MM.1S (cell line): ENCODE measurements at regions not wholly inside any gene's neighbourhood (a gene's known extent, or its start where the extent isn't known, plus 50 kb on each side); places are given as distances from the start of the nearest gene placed in this dataset.

Source experiments
- DNase-seq: peaks from one replicate; pipeline ENCODE4 v3.0.0-alpha.2; 2015
- H2AFZ ChIP-seq: fragments of 300-600 bp; sonication (generic); 2 replicates; pipeline ENCODE4 v1.6.0; 2016; ENCODE audit warnings: antibody characterized with exemption, low read length
- H3F3A ChIP-seq: fragments of 300-600 bp; sonication (generic); 2 replicates; pipeline ENCODE4 v1.6.1; 2016; ENCODE audit warnings: mild to moderate bottlenecking, antibody characterized with exemption, low read length, moderate library complexity, mixed read lengths; ENCODE audit not compliant: insufficient read depth
- H3K27ac ChIP-seq: fragments of 300-600 bp; sonication (generic); 2 replicates; pipeline ENCODE4 v1.5.1; 2016; ENCODE audit warnings: mild to moderate bottlenecking, low read length
- H3K27me3 ChIP-seq: fragments of 300-600 bp; sonication (generic); replicated peaks from 2 replicates; pipeline ENCODE4 v1.6.0; 2016; ENCODE audit warnings: low read length; ENCODE audit not compliant: insufficient read depth
- H3K36me3 ChIP-seq: fragments of 300-600 bp; sonication (generic); replicated peaks from 2 replicates; pipeline ENCODE4 v1.6.1; 2016; ENCODE audit warnings: mild to moderate bottlenecking, low read length, mixed read lengths; ENCODE audit not compliant: insufficient read depth
- H3K4me1 ChIP-seq: fragments of 300-600 bp; sonication (generic); 2 replicates; pipeline ENCODE4 v1.6.1; 2016; ENCODE audit warnings: low read length, mixed read lengths
- H3K4me2 ChIP-seq: fragments of 300-600 bp; sonication (generic); 2 replicates; pipeline ENCODE4 v1.6.0; 2016; ENCODE audit warnings: low read depth, low read length
- H3K4me3 ChIP-seq: fragments of 300-600 bp; sonication (generic); 2 replicates; pipeline ENCODE4 v1.5.1; 2016; ENCODE audit warnings: low read length, mixed read lengths
- H3K79me2 ChIP-seq: fragments of 300-600 bp; sonication (generic); 2 replicates; pipeline ENCODE4 v1.6.1; 2016; ENCODE audit warnings: mixed run types, low read length, mixed read lengths
- H3K9ac ChIP-seq: fragments of 300-600 bp; sonication (generic); 2 replicates; pipeline ENCODE4 v1.6.1; 2016; ENCODE audit warnings: low read length, mixed read lengths
- H3K9me2 ChIP-seq: fragments of 300-600 bp; sonication (generic); replicated peaks from 2 replicates; pipeline ENCODE4 v1.6.1; 2016; ENCODE audit warnings: mild to moderate bottlenecking, low read length, mixed read lengths; ENCODE audit not compliant: insufficient read depth
- H3K9me3 ChIP-seq: fragments of 300-600 bp; sonication (generic); replicated peaks from 2 replicates; pipeline ENCODE4 v1.6.1; 2016; ENCODE audit warnings: mild to moderate bottlenecking, low read length, mixed read lengths; ENCODE audit not compliant: insufficient read depth
- H4K20me1 ChIP-seq: fragments of 300-600 bp; sonication (generic); 2 replicates; pipeline ENCODE4 v1.6.1; 2016; ENCODE audit warnings: mild to moderate bottlenecking, low read length, moderate library complexity, mixed read lengths; ENCODE audit not compliant: insufficient read depth
- CTCF ChIP-seq: fragments of 300-600 bp; sonication (generic); IDR thresholded peaks from 2 replicates; pipeline ENCODE4 v1.5.1; 2016; ENCODE audit warnings: antibody characterized with exemption, low read length, mixed read lengths
- EZH2 ChIP-seq: fragments of 300-600 bp; sonication (generic); optimal IDR thresholded peaks from 2 replicates; pipeline ENCODE3; 2017; ENCODE audit warnings: low read depth, mild to moderate bottlenecking, antibody characterized with exemption, low read length, mixed read lengths
- EZH2phosphoT487 ChIP-seq: fragments of 300-600 bp; sonication (generic); IDR thresholded peaks from 2 replicates; pipeline ENCODE4 v1.6.1; 2018; ENCODE audit warnings: antibody characterized with exemption, low read length

DNA sequence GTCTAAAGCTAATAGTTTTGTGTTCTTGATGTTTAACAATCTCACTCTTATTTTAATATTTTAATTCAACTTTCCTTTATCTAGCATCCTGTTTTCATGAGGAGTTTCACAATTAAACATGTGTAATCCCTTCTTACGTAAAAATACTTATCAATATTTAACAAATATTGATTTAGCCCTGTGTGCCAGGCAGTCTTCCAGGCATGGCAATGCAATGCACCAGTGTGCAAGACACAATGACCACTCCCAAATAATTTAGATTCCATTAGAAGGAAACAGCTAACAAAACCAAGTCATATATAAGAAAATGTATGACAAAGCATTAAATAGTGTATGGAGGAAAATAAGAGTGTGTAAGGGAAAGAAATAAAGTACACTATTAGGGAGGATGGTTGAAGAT, 627.1 kb upstream of the ARPP21 start:
- Histone ChIP-seq H3K36me3 (no peaks in the 10 kb centered on the region), H3F3A (no peaks in the 10 kb centered on the region), H3K27ac (no peak overlapping the region), H3K4me2 (no peak overlapping the region), H4K20me1 (no peaks in the 10 kb centered on the region), H3K27me3 (no peaks in the 10 kb centered on the region), H2AFZ (no peak overlapping the region), H3K9me2 (no peaks in the 10 kb centered on the region), H3K4me3 (no peak overlapping the region), H3K4me1 (no peaks in the 10 kb centered on the region), H3K9me3 (no peaks in the 10 kb centered on the region), H3K9ac (no peak overlapping the region), H3K79me2 (no peaks in the 10 kb centered on the region)
- no peak for DNase-seq
- no peak for TF ChIP-seq EZH2phosphoT487

DNA sequence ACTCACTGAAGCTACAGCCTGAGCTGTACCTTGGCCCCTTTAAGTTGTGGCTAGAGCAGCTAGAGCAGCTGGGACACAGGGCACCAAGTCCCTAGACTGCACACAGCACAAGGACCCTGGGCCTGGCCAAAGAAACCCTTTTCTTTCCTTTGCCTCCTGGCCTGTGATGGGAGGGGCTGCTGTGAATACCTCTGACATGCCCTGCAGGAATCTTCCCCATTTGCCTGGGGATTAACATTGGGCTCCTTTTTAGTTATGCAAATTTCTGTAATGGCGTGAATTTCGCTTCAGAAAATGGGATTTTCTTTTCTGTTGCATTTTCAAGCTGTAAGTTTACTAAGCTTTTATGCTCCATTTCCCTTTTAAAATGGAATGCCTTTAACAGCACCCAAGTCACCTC, 611.2 kb upstream of the ARPP21 start:
- Histone ChIP-seq H3K79me2 (no peaks in the 10 kb centered on the region), H4K20me1 (no peaks in the 10 kb centered on the region), H3F3A (no peaks in the 10 kb centered on the region), H3K4me3 (no peak overlapping the region), H3K4me1 (no peaks in the 10 kb centered on the region), H3K9me2 (no peaks in the 10 kb centered on the region), H3K4me2 (no peak overlapping the region), H3K27me3 (no peaks in the 10 kb centered on the region), H2AFZ (no peak overlapping the region), H3K36me3 (no peaks in the 10 kb centered on the region), H3K9me3 (no peaks in the 10 kb centered on the region), H3K27ac (no peak overlapping the region), H3K9ac (no peak overlapping the region)
- no peak for TF ChIP-seq EZH2phosphoT487
- no peak for TF ChIP-seq EZH2
- no peak for TF ChIP-seq CTCF
- no peak for DNase-seq

DNA sequence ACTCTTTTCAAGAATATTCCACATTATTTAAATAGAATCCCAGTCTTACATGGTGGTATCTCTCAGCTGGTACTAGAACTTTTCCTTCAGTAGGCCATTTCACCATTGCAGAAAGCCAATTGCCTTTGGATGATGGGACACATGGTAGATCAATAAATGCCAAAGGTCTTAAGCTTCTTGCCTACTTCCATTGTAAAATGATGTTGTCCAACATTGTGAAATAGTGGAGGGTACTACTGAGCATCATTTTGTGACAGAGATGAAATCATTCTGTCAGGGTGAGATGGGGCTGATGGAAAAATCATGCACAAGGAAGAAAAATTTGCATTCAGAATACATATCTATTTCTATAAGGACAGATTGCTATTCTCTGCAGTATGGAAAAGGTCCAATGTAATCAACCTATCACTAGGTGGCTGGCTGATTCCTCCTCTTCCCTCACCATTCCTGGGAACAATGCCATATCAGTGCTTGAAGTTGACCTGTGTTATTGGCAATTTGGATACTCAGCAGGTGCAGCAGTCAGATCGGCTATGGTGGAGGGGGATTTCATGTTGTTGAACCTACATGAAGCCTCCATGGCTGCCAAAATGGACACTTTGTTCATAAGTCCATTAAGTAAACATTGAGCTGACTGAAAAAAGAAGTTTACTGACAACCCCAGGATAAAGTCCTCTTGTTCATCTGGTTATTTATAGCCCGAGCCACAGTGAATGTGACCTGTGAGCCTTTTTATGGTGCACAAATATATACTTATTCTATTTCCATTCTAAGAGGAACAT, 596.9 kb upstream of the ARPP21 start:
- H3K27me3 ChIP-seq, result no peaks in the 10 kb centered on the region
- no peaks in the 10 kb centered on the region for H4K20me1 ChIP-seq
- H3K4me2 ChIP-seq, result no peak overlapping the region
- no peaks in the 10 kb centered on the region for H3K9me2 ChIP-seq
- H3K9ac ChIP-seq, result no peak overlapping the region
- no peaks in the 10 kb centered on the region for H3K9me3 ChIP-seq
- no peak overlapping the region for H3K4me3 ChIP-seq
- H3K4me1 ChIP-seq, result no peaks in the 10 kb centered on the region
- H3F3A ChIP-seq, result no peaks in the 10 kb centered on the region
- no peak overlapping the region for H2AFZ ChIP-seq
- no peaks in the 10 kb centered on the region for H3K36me3 ChIP-seq
- H3K27ac ChIP-seq, result no peak overlapping the region
- H3K79me2 ChIP-seq, result no peaks in the 10 kb centered on the region
- DNase-seq, result no peak
- TF ChIP-seq EZH2 (no peak), CTCF (no peak), EZH2phosphoT487 (no peak)

DNA sequence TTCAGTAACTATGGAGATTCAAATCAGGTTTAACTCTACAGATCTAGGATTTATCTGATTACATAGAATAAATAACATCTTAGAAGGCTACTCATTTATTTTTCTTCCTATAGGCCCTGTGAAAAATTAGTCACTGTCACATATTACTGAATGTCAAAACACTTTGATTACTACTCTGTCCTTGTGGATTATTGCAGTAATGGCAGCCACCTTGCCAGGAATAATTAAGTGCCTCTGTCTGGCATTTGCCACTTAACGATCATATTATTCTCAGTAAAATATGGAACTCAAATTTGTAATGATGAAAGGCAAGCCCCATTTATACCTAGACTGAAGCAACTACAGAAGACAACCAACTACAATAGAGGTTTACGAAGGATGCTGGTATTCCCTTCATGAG, 596.3 kb upstream of the ARPP21 start:
- Histone ChIP-seq H3K9me2 (no peaks in the 10 kb centered on the region), H3K4me3 (no peak overlapping the region), H2AFZ (no peak overlapping the region), H3K79me2 (no peaks in the 10 kb centered on the region), H3K36me3 (no peaks in the 10 kb centered on the region), H3F3A (no peaks in the 10 kb centered on the region), H3K9ac (no peak overlapping the region), H3K27me3 (no peaks in the 10 kb centered on the region), H3K9me3 (no peaks in the 10 kb centered on the region), H4K20me1 (no peaks in the 10 kb centered on the region), H3K27ac (no peak overlapping the region), H3K4me1 (no peaks in the 10 kb centered on the region), H3K4me2 (no peak overlapping the region)
- TF ChIP-seq CTCF (no peak), EZH2phosphoT487 (no peak), EZH2 (no peak)
- no peak for DNase-seq
